ENCODE measurements at regions not wholly inside any gene's neighbourhood (a gene's known extent, or its start where the extent isn't known, plus 50 kb on each side); places are given as distances from the start of the nearest gene placed in this dataset.
A peak's percentile ranks its signal among the peaks of the same experiment; 100 is the strongest.

DNA sequence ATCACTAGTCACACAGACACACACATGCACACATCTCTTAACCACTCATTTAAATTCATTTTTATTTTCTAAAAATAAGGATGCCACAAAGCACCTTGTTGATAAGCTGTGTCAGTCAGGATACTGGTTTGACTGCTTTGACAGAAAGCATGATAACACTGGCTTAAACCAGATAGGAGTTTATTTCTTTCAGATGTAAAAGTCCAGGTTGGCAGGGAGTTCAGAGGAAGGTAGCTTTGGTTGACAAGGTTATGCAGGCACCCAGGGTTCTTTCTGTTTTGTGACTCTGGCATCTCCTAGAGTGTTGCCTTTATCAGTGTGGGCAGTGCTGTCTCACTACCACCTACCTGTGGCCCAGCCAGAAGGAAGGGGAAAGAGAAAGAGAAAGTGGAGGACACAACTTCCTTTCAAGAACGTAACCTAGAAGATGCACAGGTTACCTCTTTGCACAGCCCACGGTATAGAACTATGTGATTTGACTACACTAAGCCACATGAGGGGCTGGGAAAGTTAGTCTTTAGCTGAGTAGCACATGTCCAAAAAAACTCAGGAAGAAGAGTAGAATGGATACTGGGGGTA lies 334.7 kb downstream of the OSTF1 start:
- H3K4me3 ChIP-seq (ENCODE audit: low read depth, low read length), result no peak overlapping the region
- H3K4me2 ChIP-seq (ENCODE audit: low read length), result no peak overlapping the region
- no peak overlapping the region for H2AFZ ChIP-seq
- TF ChIP-seq, protein P1, sequence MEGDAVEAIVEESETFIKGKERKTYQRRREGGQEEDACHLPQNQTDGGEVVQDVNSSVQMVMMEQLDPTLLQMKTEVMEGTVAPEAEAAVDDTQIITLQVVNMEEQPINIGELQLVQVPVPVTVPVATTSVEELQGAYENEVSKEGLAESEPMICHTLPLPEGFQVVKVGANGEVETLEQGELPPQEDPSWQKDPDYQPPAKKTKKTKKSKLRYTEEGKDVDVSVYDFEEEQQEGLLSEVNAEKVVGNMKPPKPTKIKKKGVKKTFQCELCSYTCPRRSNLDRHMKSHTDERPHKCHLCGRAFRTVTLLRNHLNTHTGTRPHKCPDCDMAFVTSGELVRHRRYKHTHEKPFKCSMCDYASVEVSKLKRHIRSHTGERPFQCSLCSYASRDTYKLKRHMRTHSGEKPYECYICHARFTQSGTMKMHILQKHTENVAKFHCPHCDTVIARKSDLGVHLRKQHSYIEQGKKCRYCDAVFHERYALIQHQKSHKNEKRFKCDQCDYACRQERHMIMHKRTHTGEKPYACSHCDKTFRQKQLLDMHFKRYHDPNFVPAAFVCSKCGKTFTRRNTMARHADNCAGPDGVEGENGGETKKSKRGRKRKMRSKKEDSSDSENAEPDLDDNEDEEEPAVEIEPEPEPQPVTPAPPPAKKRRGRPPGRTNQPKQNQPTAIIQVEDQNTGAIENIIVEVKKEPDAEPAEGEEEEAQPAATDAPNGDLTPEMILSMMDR (IDR thresholded peaks at IDR 0.05), result no peak
- H3K36me3 ChIP-seq (ENCODE audit: control insufficient read depth, insufficient read depth, low read length), result no peaks in the 10 kb centered on the region
- H3K27me3 ChIP-seq (ENCODE audit: control insufficient read depth, insufficient read depth, low read length), result no peaks in the 10 kb centered on the region
- H3K79me2 ChIP-seq, result no peaks in the 10 kb centered on the region
- H3K4me1 ChIP-seq, result no peaks in the 10 kb centered on the region
- no peaks in the 10 kb centered on the region for H3K9me3 ChIP-seq (ENCODE audit: control insufficient read depth, low read length)
- H3K27ac ChIP-seq, result no peak overlapping the region
- no peak overlapping the region for H3K9ac ChIP-seq

DNA sequence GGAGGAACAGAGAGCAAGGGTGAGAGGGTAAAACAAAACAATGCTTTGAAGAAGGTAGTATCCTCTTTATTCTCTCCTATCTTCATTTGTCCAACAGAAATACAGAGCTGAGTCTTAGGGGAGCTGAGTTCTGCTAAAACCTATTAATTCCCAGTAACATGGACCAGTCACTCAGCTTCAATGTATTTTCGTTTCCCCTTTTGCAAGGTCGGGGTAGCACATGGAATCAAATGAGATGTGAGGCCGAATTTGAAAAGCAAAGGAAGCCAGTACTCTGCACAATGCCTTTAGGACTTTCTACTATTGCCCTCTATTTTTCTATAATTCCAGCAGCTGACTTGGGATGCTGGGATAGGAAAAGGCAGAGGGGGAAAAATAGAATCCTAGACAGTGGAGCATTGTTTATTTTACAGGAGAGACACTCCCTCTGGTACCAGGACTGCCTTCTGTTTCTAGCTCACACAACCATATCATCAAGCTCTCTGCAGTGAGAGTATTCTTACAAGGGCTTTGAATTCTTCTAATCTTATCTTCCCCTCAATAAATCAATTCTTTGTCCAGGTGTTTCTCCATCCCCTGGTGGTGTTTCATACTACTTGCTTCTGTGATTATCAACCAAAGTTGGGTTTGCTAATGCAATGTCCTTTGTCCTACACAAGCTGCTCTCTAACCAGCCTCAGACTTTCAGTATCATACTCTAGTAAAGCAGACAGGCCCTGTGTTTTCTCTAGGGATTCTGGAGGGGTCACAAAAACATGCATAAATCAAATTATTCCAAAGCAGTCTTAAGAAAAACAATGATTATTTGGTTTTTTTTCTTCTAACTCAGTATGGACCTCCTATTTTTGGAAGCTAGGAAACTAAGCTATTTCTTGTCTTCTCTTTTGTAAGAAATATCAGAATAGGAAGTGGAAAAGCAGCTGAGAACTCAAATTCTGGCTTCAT lies 341.5 kb downstream of the OSTF1 start:
- no peaks in the 10 kb centered on the region for H3K79me2 ChIP-seq
- H3K27ac ChIP-seq, result no peak overlapping the region
- H3K9me3 ChIP-seq (ENCODE audit: control insufficient read depth, low read length), result no peaks in the 10 kb centered on the region
- H2AFZ ChIP-seq, result no peak overlapping the region
- H3K4me1 ChIP-seq, result peaks cover 5% of the 10 kb centered on the region
- H3K9ac ChIP-seq, result no peak overlapping the region
- H3K4me3 ChIP-seq (ENCODE audit: low read depth, low read length), result no peak overlapping the region
- no peaks in the 10 kb centered on the region for H3K27me3 ChIP-seq (ENCODE audit: control insufficient read depth, insufficient read depth, low read length)
- TF ChIP-seq, protein P1 (IDR thresholded peaks at IDR 0.05), result no peak
- no peak overlapping the region for H3K4me2 ChIP-seq (ENCODE audit: low read length)
- no peaks in the 10 kb centered on the region for H3K36me3 ChIP-seq (ENCODE audit: control insufficient read depth, insufficient read depth, low read length)

DNA sequence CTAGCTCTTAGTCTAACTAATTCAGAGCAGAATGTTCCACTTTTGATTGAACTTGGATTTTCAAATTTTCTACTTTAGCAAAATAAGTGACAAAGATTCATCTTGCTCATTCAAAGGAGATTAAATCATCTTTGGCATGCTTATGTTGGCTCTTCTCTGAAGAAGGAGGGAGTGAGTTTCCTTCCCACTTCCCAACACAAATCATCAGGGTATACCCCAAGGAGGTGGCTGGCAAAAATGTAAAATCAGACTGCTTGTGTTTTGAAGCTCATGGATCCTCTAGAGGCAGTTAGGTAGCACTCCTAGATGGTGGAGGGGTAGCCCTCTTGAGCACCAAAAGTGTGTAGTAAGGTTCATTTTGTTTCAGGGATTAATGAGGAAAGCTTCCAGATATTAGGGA lies 343.1 kb downstream of the OSTF1 start:
- Histone ChIP-seq H3K9ac (no peak overlapping the region), H3K36me3 (ENCODE audit: control insufficient read depth, insufficient read depth, low read length) (no peaks in the 10 kb centered on the region), H3K27me3 (ENCODE audit: control insufficient read depth, insufficient read depth, low read length) (no peaks in the 10 kb centered on the region), H3K4me1 (peaks cover 5% of the 10 kb centered on the region), H3K4me2 (ENCODE audit: low read length) (no peak overlapping the region), H3K27ac (peak overlapping the region; percentile 49), H3K79me2 (no peaks in the 10 kb centered on the region), H3K9me3 (ENCODE audit: control insufficient read depth, low read length) (no peaks in the 10 kb centered on the region), H3K4me3 (ENCODE audit: low read depth, low read length) (no peak overlapping the region), H2AFZ (peak overlapping the region; percentile 39)
- TF ChIP-seq, protein P1 (IDR thresholded peaks at IDR 0.05), result no peak

DNA sequence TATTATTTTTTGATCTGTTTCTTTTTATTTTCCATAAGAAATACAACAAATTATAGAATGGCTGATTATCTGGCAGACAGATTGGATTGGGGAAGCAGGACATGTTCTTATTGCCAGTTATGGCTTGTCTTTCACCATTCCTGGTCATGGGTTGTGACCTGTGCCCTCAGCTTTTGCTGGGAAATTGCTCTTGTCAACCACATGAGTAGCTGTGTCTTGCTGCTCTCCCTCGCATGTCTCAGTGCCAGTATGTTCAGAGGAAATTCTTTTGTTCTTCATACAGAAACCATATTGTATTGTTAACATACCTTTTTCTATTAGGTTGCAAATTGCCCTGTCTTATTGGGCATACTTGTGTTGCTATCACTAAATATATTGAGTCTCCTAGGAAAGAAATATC lies 344.1 kb downstream of the OSTF1 start:
- no peaks in the 10 kb centered on the region for H3K36me3 ChIP-seq (ENCODE audit: control insufficient read depth, insufficient read depth, low read length)
- H3K79me2 ChIP-seq, result no peaks in the 10 kb centered on the region
- H3K9ac ChIP-seq, result no peak overlapping the region
- H3K4me3 ChIP-seq (ENCODE audit: low read depth, low read length), result no peak overlapping the region
- no peak overlapping the region for H3K4me2 ChIP-seq (ENCODE audit: low read length)
- no peaks in the 10 kb centered on the region for H3K27me3 ChIP-seq (ENCODE audit: control insufficient read depth, insufficient read depth, low read length)
- H3K9me3 ChIP-seq (ENCODE audit: control insufficient read depth, low read length), result no peaks in the 10 kb centered on the region
- TF ChIP-seq, protein P1 (IDR thresholded peaks at IDR 0.05), result no peak
- H3K4me1 ChIP-seq, result peaks cover 5% of the 10 kb centered on the region
- H3K27ac ChIP-seq, result peak overlapping the region; percentile 49
- no peak overlapping the region for H2AFZ ChIP-seq
